ENCODE measurements at regions not wholly inside any gene's neighbourhood (a gene's known extent, or its start where the extent isn't known, plus 50 kb on each side); places are given as distances from the start of the nearest gene placed in this dataset.

DNA sequence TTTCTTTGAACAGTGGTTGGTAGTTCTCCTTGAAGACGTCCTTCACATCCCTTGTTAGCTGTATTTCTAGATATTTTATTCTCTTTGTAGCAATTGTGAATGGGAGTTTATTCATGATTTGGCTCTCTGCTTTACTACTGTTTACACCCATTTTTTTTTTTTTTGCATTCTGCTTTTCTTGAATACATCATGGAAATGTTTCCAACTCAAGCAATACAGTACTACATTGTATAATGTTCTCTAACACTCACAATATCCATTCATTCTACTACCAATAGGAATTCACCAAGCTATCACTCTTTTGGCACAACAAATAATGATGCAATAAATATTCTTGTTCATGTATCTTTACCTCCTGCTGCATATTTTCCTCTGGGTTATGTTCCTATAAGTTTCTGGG lies 801.7 kb downstream of the NTRK3 start:
- no peak for DNase-seq

DNA sequence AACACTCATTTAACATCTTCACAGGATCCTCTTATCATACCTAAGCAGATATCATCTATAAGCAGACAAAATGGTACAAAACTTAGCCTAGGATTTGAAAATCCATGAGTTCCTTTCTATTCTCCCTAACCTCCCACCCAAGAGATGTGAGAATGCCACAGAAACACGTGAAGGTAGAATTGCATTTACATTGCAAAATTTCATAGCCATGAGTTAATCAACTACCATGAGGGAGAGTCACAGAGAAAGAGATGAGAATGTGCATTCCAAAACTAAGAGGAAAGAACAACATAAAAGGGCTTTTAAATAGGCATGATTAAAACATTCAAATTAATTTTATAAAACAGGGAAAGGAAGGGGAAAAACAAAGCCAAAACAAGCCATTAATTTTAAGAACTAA lies 806.2 kb downstream of the NTRK3 start:
- DNase-seq: no peak

DNA sequence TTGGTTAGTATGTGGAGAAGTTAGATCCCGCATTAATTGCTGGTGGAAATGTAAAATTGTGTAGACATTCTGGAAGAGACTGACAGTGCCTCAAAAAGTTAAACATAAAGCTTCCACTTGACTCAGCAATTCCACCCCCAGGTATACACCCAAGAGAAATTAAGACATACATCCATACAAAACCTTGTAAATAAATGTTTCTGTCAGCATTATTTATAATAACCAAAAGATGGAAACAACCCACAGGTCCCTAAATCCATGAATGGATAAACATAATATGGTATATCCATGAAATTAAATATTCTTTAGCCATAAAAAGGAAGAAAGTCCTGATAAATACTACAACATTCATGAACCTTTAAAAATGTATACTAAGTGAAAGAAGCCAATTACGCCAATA lies 817.4 kb downstream of the NTRK3 start:
- no peak for DNase-seq

DNA sequence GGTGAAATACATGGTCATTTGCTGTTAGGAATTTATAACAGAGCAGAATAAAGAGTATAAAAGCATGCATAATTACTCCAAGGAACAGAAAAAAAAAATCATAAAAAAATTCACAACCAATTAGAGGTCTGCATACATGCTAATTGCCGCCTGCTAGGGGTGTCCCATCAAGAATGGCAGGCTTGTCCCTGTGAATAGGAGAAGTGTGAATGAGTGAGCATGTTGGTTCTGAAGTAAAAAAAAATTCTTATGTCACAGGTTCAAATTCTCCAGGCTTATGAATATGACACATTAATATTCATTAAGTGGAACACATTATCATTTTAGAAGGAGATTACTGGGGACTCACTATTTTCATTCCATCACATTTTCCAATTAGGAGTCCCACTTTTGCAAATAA lies 822.7 kb downstream of the NTRK3 start:
- DNase-seq: no peak

DNA sequence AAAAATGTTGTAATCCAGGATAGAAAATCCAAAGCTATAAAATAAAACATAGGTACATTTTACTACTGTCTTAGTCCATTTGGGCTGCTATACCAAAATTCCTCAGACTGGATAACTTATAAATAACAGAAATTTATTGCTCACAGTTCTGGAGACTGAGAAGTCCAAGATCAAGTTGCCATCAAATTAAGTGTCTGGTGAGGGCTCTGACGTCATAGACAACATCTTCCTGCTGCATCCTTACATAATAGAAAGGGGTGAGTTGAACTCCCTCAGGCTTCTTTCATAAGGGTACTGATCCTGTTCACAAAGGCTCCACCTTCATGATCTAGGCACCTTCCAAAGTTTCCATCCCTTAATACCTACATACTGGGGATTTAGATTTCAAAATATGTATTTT lies 826.8 kb downstream of the NTRK3 start:
- no peak for DNase-seq

DNA sequence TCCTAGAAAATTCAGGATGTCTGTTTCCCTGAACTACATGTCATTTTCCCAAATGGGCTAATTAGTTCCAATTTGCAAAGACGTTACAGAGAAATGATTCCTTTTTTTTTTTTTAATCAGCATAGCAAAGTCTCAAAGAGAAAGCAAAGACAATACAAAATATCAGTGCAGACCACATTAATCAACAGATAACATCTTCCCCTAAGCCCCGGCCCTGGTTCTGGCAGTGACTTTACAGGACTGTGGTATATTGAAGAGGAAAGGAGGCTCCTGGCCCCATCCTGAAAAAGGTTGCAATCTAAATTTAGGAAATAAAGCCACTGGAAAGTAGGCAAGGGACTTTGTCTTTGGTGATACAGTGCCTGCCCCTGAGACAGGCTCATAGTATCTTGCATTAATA lies 836.5 kb downstream of the NTRK3 start:
- DNase-seq: no peak

DNA sequence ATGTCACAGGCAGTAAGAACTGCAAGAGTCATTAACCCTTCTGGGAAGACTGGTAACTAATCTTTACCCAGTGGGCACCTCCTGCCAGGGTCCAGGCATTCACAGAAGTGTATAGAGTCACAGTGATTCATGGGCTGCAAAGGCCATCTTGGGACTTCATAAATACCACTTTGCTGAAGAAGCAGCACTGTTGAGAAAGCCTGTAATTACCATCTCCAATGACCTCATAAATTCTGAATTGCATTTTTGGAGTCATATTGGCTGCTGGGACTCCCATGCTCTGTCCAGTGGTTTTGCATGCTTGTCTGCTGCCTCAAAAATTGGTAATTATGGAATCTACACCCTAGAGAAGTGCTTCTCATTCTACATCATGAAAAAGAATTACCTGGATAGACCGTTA lies 837.2 kb downstream of the NTRK3 start:
- no peak for DNase-seq

DNA sequence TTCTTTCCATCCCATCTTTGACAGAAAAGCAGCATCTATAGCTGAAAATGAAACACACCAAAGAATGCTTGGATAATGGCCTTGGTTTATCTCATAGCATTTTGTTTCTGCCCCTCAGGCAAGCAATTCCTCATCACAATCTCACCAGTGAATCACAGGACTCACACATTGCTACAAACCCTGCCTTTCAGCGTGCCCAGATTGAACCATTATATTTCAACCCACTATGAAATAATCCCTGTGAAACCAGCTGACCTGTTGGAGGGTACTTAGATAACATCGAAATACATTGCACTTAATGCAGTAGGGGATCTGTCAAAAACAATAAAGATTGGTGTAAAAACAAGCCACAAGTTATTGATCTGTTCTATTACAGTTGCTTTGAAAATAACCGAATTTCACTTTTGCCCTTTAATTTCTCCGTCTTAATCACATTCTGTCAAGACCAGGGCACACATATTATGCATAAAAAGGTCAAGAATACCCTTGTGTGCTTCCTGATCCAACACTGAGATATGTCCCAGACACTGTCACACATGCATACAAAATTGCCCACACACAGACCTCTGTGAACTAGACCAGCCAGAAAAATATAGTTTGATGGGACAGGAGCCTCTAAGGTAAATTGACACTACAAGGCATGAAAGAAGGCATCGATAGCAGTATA lies 839.8 kb downstream of the NTRK3 start:
- no peak for DNase-seq

DNA sequence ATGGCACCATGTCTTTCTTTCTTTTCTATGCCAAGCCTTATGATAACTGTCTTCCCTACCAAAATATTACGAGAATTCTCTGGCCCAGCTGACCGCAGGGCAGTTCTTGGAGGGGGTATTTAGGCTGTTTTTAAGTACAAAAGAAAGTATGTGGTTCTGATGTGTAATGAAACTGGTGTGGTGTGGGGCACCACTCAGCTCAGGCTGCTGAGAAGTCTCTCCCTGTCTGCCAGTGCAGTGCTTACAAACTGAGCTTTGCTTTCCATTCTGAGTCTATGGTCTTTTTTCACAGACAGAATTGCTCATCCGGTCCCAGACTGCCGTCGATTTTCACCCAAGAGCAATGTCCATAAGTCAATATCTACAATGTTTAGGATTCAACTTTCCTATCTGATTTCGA lies 847.6 kb downstream of the NTRK3 start:
- no peak for DNase-seq

DNA sequence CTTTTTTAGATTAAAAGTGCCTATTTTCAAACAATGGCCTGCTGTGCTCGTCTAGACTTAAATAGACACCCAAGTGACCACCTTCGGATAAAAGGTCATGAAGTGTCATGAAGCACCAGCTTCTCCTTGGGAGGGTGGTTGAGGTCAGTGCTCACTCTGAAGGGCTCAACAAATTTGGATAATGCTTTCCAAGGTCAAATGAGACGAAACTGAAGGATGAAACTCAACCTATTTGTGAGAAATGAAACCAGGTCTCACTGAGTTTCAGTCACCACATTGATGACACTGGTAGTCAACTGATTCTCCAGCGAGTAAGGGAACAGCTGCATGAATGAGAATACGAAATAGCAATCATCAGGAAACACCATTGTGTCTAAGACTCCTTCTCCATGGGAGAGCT lies 852.6 kb downstream of the NTRK3 start:
- no peak for DNase-seq

DNA sequence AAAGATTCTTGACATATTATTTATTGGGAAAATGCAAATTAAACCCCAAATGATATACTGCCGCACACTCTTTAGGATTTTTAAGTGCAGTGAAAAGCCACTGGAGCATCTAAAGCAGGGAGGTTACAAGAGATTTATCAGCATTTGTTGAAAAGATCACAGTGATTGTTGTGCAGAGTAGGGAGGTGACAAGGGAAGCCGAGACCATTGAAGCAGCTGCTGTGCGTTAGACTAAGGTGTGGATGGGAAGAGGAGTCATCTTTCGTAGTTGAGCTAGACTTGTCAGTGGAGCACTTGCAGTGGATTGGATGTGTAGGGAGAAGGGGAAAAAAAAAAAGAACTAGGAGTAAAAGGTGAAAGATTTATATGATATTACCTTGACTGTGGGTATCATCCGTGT lies 854.6 kb downstream of the NTRK3 start:
- DNase-seq: no peak

DNA sequence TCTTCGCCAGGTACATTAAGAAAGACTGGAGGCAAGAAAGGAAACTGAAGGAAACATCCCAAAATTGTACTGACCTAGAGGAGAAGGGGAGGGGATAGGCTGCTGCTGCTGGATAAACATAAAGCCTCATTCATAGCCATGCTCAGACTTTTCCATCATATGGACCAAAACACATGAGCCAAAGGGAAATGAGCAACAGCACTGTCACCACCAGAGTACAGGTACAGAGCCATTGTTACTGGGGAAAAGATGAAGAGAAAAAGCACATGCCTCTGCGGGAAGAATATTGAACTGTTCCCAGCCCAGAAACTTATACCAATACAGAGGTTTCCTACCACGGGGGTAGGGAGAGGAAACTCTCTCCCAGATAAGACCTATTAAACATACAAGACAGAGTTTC lies 861.9 kb downstream of the NTRK3 start:
- DNase-seq: no peak

DNA sequence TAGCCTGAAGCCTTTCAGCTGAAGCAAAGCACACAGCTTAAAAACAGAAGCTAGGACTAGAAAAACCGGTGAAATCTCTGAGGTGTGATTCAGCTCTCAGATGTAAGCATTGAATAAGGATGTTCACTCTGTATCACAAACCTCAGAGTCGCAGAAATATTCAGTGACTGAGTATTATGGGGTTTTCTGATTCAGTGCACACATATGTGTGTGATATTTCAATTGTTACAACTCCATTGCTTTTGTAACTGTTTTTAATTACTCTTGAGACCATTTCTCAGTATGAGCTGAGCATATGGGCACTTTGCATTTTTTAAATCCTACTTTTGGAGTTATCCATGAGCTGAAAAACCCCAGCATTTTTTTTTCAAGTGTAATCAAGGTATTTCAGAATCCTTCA lies 868.8 kb downstream of the NTRK3 start:
- no peak for DNase-seq

DNA sequence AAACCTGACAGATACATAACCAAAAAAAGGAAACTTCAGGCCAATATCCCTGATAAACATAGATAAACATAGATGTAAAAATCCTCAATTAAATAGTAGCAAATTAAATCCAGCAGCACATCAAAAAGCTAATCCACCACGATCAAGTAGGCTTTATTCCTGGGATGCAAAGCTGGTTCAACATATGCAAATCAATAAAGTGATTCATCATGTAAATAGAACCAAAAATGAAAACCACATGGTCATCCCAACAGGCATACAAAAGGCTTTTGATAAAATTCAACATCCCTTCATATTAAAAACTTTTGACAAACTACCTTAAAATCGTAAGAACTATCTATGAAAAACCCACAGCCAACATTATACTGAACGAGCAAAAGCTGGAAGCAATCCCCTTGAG lies 882.2 kb downstream of the NTRK3 start:
- DNase-seq: no peak

DNA sequence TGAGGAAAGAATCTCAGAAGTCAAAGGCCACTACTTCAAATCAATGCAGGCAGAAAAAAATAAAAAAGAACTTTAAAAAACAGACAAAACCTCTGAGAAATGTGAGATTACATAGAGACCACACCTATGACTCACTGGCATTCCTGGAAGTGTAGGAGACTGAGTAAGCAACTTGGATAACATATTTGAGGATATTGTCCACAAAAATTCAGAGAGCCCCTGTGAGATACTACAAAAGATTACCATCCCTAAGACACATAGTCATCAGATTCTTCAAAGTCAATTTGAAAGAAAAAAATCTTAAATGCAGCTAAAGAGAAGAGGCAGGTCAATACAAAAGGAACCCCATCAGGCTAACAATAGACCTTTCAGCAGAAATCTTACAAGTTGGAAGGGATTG lies 887.3 kb downstream of the NTRK3 start:
- no peak for DNase-seq

DNA sequence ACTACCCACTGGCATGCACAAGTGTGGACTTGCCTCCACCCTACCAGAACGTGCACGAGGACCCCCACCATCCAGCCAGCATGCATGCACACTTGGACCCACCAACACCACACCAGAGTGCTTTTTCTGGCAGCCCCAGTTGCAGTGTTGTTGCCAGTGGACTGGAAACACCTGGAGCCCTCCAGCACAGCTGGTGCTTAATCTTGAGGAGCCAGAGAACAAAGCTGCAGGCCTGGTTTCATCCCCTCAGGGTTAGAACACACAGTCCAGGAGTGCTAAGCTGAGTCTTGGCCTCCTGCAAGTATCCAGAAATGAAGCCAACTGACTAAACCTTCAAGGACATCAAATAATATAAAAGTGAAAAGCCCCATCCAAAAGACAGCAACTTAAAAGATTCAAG lies 888.0 kb downstream of the NTRK3 start:
- DNase-seq: no peak

DNA sequence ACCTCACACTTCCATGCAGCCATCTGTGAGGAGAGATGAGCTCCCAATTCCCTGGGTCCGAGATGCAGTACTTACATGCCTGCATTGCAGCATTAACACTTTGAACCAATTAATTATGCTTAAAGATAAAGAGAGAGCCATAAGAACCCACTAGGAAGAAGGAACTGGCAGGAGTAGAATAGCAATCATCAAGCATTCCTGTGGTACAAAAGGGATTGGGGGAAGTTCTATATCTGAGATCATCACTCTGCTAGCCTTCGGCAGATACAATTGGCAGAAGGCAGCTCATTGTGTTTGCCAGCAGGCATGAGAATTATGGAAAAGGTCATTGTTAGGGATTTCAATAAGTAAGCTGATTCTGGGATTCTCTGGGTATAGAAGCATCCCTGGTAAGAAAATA lies 891.4 kb downstream of the NTRK3 start:
- no peak for DNase-seq

DNA sequence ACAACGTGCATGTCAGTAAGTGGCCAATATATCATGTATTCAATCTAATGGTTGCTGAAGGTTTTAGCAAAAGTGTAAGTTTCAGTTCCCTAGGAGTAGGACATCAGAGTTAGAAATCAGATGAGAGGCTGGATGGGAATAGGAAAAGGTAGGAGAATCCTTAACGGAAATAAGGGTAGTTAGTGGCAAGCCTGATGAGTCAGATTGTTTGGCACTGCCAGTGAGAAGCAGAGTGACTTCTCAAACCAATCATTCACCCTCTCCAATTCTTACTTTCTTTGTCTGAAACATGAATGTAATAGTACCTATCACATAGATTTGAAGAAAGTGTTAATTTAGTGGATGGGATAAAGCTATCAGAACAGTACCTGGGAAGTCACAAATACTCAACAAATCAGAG lies 894.0 kb downstream of the NTRK3 start:
- DNase-seq: no peak

DNA sequence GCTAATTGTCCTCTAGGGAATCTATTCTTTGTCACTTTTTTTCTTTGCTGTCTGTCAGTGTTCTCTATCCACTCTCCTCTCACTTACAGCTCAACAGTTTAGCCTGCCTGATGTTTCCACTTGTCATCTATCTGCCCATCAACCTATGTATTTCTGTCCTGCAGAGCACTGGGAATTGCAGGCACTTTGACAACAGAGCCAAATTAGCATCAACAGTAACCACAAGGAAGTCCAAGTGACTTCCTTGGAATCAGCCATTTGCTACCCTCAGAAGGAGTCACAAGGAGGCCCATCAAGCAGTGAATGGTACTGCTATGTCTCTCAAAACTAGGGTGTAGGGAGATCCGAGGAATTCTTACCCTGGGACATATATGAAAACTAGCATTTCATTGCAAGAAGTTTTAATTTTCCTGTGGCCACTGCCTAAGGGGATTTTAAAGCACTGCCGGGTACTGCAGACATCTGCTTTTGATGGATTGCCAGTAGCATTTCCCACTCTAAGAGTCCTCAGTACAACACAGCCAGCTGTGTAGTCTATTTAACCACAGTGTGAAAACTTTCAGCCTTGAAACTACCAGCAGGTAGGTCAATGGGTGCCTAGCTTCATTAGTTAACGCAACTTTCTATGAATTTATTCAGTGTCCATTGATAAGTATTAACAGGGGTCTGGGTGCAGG lies 898.8 kb downstream of the NTRK3 start:
- DNase-seq: no peak

DNA sequence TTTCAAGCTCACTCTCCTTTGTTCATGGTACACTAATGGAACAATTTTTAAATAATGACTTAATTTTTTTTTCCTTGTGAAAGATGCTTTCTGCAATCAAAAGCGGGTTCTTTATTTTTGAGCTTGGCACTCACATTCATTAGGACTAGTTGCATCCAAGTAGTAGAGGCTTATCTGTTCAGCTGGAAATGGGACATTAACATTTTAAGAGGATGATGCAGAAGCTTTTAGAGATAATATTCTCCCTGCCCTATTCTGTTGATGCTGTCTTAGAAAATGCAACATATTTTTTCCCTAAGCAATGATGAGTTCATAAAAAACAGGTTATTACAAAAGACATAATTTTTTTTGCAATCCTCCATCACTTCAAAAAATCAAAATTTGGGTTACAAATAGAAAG lies 900.6 kb downstream of the NTRK3 start:
- DNase-seq: no peak

DNA sequence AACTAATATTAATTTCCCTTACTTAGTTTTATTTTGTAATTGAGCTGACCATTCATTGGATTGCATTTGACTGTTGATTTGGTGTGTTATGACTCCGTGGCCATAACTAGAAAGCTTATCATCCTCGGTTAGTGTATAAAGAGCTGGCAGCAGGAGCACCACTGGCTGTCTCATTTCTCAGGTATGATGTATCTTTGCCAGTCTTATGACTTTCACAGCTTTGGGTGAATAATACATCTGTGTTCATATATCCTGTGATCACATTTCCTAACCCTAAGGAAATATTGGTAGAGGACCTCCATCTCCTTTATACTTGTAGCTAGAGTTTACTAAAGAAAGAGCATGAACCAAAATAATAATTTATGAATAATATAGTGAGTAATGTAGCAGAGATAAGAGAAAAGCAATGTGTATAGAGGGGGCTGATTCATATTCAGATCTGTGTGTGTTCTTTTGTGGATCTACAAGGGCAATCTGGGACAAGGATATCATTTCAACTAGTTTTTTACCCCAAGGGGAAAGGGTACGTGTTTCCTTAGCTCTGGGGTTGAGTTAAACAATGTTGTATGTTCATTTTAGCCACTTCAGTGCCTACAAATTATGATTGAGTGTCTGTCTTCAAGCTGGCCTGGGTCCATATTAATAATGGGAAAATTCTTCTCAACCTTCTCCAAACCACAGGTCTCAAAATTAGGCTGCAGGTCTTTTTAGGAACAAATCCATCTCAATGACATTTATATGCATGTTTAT lies 901.7 kb downstream of the NTRK3 start:
- DNase-seq: no peak

DNA sequence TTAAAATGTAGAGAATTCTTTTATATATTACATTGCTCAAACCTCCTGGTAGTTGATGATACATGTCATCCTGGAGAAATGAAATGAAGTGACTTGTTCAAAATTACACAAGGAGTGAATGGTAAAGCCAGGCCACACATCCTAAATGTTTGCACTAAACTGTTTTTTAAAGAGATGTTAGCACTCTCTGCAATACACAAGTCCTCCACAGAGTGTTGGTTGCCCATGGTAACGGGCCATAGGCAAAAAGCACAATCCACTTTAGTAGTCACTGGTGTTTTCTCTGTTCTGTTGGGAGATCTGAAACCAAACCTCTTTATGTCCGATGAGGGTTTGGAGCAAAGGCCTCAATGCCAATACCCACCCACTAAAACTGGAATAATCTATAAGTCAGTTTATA lies 907.4 kb downstream of the NTRK3 start:
- DNase-seq: no peak

DNA sequence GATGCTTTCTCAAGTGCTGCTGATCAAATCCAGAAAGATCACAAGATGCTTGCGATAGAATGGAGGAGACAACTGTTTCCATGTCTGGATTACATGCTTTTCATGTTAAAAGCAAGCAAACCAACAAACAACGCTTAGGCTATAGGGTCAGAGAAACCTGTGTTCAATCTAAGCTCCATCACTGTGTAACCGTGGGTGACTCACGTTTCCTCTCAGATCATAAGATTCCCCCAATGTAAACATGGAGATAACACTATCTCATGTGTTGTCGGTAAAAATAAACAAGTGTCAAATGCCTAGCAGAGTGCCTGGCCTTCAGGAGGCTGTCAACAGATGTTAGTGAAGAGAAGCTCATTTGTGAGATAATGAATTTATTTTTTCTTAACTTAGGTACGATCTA lies 907.8 kb downstream of the NTRK3 start:
- no peak for DNase-seq

DNA sequence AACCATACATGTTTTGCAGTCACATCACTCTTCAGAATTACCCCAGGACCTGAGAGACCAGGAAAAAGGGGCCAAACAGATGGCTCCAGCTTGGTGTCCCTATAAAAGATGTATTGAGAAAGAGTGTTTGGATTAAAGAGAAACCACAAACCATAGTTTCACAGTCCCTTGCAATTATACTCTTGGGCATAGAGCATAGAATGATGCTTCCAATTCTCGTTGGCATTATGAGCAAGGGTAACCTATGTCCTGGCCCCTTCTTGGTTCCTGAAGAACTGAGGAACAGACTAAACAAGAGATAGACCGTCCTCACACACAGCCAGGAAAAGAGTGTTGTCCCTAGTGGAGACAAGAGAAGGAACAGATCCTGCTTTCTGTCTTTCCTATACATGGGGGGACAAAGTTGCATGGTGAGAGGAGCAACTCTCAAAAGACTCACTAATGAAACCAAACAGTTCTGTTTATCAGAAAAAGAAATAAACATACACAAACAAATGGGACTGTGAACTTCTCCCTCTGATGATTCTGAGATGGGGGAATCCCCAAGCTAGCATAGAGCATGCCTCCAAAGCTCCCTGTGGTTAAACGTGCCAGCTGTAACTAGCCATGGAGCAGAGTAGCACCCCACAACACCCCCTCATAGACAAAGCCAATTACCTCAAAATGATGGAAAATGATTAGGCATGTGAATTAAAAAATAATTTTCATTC lies 908.6 kb downstream of the NTRK3 start:
- DNase-seq: no peak
